HG03469 (cell line): ENCODE measurements at regions not wholly inside any gene's neighbourhood (a gene's known extent, or its start where the extent isn't known, plus 50 kb on each side); places are given as distances from the start of the nearest gene placed in this dataset.

Experiments used
- ATAC-seq: cut with Tn5 transposase; IDR thresholded peaks from one replicate; pipeline ENCODE4 v1.9.1; 2021; ENCODE audit warnings: mild to moderate bottlenecking, moderate library complexity, moderate number of reproducible peaks; ENCODE audit not compliant: unreplicated experiment

DNA sequence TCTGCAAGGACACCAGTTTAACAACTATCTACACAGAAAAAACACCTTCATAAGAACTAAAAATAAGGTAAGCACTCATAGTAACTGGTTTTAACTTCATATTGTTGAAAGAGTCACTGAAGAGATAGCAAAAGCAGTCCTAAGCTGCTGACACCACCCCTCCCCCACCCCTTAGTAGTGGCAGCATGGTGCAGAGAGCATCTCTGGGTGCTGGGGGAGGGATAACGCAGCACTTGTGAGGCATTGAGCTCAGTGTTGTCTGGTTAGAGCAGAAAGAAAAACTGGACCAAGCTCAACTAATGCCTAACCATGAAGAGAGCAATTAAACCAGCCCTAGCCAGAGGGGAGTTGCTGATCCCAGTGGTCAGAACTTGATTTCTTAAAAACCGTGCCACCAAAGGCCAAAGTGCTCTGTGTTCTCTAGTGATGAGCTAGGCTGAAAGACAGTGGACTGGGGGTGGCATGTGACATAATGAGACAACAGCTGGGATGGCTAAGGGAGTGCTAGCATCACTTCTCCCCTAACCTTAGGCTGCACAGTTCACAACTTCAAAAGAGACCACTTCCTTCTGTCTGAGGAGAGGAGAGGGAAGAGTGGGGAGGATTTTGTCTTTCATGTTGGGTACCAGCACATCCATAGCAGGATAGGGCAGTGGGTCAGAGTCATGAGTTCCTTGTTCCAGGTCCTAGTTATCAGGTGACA, 669.3 kb downstream of the PDHA2 start:
- ATAC-seq = no peak

DNA sequence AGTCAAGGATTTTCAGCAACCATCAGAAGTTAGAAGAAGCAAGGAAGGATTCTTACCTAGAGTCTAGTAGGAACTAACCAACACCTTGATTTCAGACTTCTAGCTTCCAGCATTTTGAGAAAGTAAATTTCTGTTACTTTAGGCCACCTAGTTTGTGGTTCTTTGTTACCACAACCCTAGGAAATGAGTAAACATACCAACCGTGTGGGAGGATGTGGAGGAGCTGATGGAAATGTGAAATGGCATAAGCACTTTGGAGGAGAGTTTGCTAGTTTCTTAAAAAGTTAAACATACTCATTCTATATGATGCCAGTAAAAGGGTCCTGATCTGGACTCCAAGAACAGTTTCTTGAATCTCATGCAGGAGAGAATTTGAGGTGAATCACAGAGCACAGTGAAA, 679.4 kb downstream of the PDHA2 start:
- ATAC-seq = no peak

DNA sequence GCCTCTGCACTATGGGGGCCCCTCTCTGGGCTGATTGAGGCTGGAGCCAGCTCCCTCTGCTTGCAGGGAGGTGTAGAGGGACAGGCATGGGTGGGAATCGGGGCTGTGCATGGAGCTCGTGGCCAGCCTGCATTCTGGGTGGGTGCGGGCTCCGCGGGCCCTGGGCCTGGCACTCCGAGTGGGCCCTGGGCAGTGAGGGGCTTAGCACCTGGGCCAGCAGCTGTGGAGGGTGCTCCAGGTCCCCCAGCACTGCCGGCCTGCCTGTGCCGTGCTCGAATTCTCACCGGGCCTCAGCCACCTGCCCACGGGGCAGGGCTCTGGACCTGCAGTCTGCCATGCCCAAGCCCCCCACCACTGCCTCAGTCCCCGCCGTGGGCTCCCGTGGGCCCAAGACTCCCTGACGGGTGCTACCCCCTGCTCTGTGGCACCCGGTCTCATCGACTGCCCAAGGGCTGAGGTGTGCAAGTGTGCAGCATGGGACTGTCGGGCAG, 681.2 kb downstream of the PDHA2 start:
- ATAC-seq = no peak

DNA sequence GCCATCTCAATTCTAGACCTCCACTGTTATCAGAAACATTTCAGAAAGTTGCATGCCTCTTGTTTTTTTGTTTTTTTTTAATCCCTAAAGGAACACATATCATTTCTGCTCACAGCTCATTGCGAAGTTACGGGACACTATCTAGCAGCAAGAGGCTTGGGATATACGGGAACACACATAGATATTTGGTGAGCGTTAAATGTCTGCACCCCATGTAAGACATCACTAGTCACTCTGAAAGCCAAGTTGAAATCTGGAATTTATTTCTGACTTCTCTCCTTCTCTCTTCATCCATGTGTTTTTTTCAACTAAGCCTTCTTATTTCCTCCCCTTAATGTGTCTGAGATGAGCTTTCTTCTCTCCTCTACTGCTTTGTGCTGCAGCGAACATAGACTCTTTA, 683.7 kb downstream of the PDHA2 start:
- no peak for ATAC-seq

DNA sequence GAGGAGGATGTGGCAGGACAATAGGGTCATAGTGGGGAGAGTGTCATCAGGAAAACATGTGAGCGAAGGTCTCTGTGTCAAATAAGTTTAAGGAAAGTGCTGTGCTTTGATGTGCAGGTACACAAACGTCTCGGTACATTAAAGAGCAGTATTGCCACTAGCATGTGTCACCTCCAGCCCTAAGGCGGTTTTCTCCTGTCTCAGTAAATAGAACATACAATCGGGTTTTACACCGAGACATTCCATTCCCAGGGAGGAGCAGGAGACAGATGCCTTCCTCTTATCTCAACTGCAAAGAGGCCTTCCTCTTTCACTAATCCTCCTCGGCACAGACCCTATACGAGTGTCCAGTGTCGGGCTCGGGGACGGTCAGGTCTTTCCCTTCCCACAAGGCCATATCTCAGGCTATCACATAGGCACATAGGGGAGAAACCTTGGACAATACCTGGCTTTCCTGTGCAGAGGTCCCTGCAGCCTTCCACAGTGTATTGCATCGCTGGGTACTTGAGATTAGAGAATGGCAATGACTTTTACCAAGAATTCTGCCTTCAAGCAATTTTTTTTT, 684.5 kb downstream of the PDHA2 start:
- ATAC-seq = no peak

DNA sequence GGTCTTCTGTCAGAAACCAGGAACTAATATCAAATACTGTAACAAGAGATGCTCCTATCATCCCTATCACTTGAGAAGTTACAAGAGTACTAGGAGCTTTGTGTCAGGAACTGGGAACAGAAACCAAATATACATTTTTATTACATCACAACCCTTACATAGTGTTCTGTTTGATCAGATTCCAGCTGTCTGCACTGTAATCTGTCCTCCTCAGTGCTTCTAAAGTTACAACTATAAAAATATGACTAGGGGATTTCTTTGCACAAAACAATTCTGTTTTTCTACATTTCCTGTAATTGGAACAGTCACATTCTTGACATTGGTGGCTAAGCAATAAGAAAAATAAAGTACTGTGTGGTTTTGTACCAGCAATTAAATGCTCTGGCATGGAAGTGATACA, 686.0 kb downstream of the PDHA2 start:
- no peak for ATAC-seq

DNA sequence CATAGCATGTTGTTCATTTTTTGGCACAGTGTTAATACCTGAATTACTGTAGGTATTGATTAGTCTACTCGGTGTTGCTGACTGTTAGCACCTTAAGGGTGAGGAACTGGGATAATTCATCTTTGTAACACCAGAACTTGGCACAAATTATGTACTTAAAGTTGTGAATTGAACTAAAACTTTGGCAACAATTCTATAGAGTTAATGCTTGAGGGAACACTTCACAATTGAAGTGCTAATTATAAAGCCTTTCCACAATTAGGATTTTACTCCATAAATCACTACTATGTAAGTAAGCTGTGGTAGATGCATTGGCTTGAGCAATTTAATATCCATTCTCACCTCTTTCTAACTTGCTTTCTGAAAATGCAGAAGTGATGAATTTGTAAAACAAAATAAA, 686.7 kb downstream of the PDHA2 start:
- ATAC-seq = no peak

DNA sequence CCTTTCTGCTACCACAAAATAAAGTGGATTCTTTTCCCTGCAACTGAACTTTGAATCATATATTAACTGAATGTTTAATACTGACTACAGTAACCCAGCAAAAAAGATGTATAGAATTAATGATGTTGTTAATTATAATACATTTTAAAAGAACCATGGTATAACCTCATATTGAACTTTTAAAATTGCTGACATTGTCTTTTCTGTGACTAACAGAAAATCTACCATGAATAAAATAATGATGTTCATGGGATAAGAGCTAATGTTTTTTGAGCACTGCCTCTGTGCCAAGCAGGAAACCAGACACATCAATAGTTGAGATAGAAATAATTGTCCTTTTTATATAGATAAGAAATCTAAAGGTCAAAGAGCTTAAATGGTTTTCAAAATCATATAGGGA, 691.9 kb downstream of the PDHA2 start:
- ATAC-seq = no peak

DNA sequence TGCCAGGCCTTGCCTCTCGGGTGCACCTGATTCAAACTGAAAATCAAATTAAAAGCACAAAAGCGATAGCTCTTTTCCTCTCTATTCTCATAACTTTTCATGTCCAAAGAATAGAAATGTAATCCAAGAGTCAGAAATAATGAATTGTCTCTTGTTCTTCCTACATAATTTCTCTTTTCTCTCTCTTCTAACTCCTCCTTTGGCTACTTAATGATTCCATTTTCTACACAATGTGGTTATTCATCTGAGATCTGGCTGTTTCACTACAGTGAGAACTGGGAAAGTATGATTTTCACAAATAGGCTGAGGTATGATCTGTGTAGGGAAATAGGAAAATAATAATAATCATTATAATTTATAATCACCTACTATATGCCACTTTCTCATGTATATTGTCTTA, 703.5 kb downstream of the PDHA2 start:
- no peak for ATAC-seq

DNA sequence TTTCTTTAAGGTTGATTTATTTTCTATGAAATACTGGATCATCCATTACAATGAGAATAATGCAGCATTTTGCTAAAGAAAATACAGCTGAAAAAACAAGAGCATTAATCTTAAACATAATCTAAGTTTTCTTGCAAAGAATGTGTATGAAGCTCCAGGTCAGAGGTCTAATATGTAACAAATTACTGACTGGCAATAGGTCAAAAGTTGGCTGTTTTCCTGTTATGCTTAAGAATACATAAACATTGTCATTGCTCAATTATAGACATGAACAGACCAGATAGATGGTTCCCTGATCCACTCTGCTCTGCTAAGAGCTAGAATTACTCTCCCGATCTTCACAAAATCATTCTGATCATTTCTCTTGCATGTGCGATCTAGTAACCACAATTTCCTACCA, 718.6 kb downstream of the PDHA2 start:
- ATAC-seq = no peak

DNA sequence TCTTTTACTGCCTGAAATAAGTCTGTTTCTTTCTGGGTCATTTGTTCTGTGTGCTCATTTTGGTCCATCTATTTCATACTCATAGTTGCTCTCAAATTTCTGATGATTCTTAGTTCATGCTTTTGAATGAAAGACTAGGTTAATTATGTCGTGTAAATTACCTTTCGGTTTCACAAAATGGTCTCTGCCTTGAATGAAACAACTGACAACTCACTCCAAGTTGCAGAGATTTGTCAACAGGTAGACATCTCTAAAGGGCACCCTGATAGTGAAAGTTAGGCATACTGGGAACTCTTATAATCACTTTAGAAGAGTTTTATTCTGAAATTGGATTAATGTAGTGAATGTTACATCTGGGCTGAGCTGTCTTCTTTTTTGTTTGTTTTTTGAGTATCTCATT, 726.9 kb downstream of the PDHA2 start:
- no peak for ATAC-seq

DNA sequence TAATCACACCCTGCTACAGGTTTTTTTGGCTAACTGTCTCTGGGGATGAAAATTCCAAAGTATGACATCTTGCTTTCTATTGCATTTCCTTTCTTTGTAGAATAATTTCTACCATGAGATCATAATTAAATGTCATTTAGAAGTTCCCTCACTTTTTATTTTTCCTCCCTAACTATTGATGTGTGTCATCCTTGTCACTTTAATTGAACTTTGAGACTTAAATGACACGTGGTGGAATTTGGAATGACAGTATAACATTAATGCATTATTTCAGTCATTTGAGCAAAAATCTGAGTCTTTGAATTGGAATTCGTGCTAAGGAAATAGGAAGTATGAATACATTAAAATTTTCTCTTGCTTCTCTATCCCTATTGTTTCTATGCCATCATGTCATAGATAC, 745.4 kb downstream of the PDHA2 start:
- no peak for ATAC-seq

DNA sequence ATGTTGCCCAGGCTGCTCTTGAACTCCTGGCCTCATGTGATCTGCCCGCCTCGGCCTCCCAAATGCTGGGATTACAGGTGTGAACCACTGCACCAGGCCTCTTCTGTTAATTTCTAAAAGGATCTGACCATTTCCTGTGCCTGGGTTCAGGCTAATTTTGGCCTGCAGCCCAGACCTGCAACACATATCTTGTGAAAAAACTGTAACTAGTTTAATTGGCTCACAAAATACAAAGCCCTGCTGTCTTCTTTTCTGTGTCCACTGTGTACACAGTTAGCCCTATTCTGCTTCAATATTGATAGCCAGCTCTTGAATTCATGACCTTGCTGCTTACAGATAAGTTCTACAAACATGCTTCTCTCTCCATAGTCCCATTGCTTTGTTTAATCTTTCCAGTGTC, 753.5 kb downstream of the PDHA2 start:
- ATAC-seq = no peak

DNA sequence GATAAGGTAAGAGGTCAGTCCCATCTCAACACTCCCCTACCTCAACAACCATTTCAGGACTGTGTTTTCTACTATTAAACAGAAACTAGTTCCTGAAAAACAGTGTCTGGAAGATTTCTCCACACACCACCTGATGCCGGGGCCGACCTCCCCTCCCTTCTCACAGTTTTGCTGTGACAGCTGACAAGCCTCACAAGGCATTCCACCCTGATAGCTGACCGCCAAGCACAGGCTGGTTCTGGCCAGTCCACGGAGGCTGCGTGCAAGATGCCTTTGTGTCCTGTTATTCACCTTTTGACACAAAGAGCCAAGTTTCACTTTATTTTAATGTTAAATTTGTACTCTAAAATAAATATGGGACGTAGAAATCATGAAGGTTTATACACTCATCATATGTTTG, 758.6 kb downstream of the PDHA2 start:
- ATAC-seq = no peak

DNA sequence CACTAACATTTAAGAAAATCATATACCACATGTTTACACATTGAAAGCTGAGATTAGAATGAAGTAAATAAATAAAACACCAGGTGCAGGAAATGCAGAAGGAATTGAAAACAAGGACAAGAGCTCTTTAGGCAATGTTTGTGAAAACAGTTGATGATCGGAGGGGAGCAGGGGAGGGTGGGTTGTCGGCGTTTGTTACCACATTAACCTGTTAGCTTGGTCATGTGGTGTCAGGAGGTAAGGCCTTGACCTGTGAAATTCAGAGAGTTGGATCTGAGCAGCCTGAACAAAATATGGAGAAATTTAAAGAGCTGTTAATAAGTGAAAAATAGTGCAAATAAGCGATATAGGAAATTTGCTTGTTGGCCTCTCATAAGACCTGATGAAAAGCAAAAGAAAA, 759.9 kb downstream of the PDHA2 start:
- no peak for ATAC-seq

DNA sequence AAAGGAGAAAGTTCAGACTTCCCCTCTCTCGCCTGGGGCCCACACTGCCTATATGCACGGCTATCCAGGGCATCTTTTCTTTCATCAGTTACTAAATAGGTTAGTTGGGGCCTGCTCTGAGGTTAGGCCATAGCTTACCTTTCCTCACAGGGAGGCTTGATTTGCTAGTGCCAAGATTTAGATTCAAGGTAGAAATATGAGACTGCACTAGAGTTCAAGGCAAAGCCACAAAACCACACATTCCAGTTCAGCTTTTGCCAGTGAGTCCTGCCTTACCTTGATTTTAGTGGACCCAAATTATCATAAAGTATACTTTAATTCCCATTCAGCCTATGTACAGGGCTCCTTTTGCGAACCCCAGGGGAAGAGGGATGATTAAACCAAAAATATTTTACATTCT, 762.8 kb downstream of the PDHA2 start:
- no peak for ATAC-seq

DNA sequence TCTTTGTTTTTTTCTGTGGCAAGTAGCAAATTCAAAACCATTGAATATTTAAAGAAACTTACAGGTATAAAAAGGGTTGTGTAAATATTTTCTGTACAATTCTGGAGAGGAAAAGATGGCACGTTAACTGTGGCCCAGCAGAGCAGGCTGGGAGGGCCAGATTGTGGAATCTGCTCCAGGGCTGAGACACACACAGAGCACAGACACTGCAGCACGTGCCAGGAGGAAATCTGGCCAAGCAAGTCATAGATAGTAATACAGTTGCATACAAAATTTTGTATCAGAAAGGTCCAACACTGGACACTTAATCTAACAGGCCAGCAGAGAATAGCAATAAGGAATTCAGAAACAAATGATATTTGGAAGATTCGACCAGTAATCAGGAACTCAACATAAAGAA, 763.7 kb downstream of the PDHA2 start:
- ATAC-seq = no peak

DNA sequence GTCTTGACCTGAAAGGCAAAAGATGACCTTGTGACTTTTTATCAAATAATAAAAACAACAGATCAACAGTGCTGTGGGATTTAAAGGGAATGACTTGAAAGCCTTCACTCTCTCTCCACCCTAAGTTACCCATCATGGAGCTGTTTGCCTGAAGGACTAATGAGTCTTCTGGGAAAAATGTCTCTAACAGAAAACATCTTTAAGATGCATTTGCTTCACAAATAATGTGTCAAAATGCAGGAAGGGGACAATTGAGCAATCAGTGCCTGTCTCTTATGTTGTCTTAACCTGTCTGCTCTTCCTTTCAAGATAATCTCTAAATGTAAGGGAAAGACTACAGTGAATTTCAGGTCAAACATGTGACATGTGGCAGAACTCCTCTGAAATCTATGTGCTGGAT, 766.6 kb downstream of the PDHA2 start:
- ATAC-seq = no peak

DNA sequence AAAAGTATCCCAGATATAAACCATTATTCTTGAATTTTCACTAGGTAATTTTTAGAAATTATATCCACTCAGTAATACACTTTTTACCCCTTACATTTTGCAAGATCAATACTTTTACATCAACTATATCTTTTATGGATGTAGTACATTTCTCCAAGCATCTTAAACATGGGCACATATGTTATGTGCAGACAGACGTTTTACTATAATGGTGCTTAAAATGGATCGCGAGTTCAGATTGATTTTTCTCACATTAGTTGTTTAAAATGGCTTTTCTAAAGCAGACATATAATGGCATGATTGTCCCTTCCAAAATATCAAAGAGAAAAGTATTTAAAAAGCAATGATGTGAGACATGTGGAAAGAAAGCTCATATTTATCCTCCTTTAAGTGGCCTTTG, 786.1 kb downstream of the PDHA2 start:
- ATAC-seq = no peak

DNA sequence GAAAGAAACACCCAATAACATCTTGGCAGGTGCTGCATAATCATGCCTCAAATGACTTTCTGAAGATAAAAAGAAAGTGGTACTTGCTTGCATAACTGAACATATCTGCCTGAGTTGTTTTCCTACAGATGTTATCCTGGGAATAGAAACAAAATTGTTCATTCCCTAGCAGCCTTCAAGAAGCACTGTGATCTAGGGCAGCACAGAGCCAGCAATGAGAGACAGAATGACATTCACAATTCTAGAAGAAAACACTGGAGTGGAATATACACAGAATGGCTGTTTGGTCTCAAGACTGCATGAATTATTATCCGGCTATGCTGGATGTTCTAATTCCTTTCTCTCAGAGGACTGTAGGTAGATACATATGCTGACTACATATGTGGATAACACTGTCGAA, 790.9 kb downstream of the PDHA2 start:
- no peak for ATAC-seq

DNA sequence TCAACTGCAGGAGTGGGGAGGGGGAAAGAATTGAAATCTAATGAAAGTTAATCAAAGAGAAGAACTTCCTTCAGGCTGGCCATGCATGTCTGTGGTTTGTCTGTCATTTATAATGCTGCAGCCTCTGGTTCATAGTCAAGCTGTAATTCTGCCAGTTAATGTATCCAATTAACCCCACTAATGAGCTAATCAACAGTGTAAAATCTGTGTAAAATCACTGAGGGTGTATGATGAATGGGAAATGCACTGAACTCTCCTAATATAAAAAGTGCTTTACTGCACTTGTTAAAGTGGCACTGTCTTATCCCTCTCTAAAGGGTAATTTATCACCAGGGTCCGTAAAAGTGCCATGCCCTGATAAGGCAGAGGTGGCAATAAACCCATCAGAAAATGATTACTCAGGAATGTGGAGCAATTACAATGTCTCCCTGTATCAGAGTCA, 798.1 kb downstream of the PDHA2 start:
- no peak for ATAC-seq

DNA sequence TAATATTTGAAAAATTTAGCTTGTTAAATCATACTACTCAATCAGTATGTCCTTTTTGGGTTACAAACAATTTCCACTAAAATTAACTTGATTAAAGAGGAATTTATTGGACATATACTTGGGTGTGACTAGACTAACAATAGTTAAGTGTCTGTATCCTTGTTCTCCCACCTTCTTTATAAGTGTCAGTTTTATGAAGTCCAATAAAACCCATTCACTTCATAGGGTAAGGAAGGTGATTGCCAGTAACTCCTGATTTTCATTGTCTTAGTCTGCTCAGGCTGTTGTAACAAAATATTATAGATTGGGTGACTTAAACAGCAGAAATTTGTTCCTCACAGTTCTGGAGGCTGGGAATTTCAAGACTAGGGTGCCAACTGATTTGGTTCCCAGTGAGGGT, 800.0 kb downstream of the PDHA2 start:
- ATAC-seq = no peak

DNA sequence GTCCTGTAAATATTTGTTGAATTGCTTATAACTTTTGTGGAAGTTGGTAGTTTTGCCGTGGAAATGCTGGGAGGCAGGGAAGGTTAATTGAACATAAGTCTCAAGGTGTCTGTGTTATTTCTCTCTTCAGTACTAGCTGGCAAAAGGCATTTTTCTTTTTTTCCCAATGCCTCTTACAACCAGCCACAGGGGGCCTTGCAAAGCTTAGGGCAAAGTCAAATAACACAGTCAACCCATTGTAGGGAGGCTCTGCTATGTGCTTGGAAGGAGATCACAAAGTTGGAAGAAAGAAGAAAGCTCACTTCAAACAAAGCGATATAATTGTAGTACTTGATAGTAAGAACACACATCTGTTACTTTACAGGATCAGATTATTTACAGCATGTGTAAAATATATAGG, 802.6 kb downstream of the PDHA2 start:
- ATAC-seq = no peak
